ENCODE measurements at regions not wholly inside any gene's neighbourhood (a gene's known extent, or its start where the extent isn't known, plus 50 kb on each side); places are given as distances from the start of the nearest gene placed in this dataset.
"Not testable (repeated sequence)": the region's sequence is repeated elsewhere in the genome, so short reads cannot be mapped to it uniquely, and the experiment has no call there.

DNA sequence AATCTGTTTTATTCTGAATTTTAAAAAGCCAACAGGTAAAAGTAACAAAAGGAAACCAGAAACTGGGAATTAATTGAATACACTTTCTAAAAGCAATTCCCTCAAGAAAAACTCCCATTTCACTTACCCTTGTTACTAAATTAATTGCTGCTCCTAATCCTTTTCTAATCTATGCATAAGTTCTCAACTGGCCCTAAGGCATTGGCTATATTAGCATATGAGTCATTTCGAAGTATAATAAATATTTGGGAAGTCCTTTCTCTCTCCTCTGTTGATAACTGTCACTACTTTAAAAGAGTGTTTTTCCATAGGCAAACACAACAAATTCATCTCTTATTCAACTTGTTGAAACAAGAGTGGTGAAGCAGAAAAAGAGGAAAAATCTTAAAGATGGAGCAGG is 486.5 kb upstream of the HTR2C start:
- DNase-seq (ENCODE audit: low read depth in 4 of 4, low spot score in 2 of 4) = no peak

GRCh38 chrX:114095789-114096188 is 488.1 kb upstream of the HTR2C start:
- DNase-seq (ENCODE audit: low read depth in 4 of 4, low spot score in 2 of 4) = no peak

DNA sequence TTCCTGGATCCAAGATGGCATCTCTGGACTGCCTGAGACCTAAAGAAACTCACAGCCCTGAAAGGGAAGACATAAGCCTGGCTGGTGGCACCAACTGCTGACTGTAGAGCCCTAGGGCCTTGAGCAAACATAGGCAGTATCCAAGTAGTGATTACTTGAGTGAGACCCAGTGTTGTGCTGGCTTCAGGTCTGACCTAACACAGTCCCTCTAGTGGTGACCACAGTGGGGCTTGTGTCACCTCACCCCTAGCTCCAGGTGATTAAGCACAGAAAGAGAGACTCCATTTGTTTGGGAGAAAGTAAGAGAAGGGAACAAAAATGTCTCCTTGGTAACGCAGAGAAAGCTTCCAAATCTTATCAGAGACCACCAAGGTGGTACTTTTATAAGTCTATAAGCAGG is 496.3 kb upstream of the HTR2C start:
- no peak for DNase-seq (ENCODE audit: low read depth in 4 of 4, low spot score in 2 of 4)

DNA sequence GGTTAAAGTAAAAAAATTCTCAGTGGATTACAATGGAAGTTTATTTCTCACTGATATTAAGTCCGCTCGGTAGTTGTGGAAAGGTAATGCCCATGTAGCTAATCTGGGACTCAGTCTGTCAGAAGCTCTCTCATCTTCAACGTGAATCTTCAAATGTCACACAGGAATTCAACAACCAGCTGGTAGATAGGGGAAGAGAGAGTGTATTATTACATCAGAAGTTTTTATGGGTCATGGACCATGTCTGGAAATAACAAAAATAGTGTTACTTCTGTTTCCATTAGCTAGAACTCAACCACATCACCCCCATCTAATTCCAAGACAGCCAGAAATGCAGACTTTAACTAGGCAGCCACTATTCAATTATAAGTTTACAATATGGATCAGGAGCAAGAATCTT is 506.1 kb upstream of the HTR2C start:
- no peak for DNase-seq (ENCODE audit: low read depth in 4 of 4, low spot score in 2 of 4)

DNA sequence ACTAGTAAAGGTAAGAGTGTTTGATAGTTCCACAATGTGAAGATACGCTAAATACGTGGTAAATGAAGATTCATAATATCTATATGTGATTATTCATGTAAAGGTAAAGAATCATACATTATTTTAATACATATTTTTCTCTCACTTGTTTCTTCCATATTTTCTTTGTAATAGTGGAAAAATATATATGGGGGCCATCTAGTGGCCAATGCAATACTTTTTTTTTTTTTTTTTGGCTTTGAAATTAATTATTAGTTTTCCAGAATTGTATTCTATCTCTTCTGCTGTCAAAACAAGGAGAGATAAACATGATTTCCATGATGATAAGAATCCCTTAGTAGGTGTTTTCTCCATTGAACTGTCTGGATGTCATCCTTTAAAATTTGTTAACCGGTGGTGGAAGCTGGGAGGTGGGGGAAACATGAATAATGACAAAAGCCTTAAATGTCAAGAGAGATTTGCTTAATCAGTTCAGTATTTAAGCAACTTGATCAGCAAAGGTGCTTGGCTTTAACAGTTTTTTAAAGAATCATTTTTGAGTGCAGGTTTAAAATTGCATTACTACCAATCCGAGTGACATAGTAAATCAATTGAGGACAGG is 508.7 kb upstream of the HTR2C start:
- DNase-seq (ENCODE audit: low read depth in 4 of 4, low spot score in 2 of 4) = no peak

GRCh38 chrX:114073926-114074325 is 510.0 kb upstream of the HTR2C start:
- DNase-seq (ENCODE audit: low read depth in 4 of 4, low spot score in 2 of 4) = no peak

DNA sequence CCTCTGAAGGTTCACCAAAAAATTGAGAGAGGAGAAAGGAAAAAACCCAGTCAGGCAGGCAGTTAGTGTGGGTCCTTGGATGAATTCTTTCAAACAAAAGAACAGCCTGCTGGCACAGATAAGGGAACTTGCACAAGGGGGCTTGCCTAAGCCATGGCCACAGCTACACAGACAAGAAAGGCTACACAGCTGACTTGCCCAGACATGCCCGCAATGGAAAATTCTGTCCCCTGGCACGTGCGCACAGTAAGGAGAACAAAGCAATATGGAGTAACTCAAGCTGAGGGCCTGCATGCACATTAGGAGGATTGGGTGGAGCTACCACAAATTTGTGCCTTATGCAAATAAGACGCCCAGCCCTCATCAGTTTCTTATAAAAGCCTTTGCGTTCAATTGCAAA is 512.5 kb upstream of the HTR2C start:
- DNase-seq (ENCODE audit: low read depth in 4 of 4, low spot score in 2 of 4) = no peak

- DNase-seq (ENCODE audit: low read depth in 4 of 4, low spot score in 2 of 4) = no peak
Measured at GRCh38 chrX:114065577-114066223, 518.2 kb upstream of the HTR2C start.

- DNase-seq (ENCODE audit: low read depth in 4 of 4, low spot score in 2 of 4) = no peak
Measured at GRCh38 chrX:114061226-114061625, 522.7 kb upstream of the HTR2C start.

DNA sequence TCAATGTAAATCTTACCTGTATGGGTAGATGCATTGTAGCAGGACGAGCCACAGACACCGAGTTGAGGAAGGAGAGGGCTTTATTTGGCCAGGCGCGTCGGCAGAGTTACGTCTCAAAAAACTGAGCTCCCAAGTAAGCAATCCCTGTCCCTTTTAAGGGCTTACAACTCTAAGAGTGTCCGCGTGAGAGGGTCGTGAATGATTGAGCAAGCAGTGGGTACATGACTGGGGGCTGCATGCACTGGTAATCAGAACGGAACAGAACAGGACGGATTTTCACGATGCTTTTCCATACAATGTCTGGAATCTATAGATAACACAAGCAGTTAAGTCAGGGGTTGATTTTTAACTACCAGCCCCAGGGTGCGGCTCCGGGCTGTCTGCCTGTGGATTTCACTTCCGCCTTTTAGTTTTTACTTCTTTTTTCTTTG is 524.9 kb upstream of the HTR2C start:
- no peak for DNase-seq (ENCODE audit: low read depth in 4 of 4, low spot score in 2 of 4)

GRCh38 chrX:114057422-114057821 is 526.5 kb upstream of the HTR2C start:
- not testable (repeated sequence) for DNase-seq (ENCODE audit: low read depth in 4 of 4, low spot score in 2 of 4)

GRCh38 chrX:114051667-114052315 is 532.1 kb upstream of the HTR2C start:
- no peak for DNase-seq (ENCODE audit: low read depth in 4 of 4, low spot score in 2 of 4)

DNA sequence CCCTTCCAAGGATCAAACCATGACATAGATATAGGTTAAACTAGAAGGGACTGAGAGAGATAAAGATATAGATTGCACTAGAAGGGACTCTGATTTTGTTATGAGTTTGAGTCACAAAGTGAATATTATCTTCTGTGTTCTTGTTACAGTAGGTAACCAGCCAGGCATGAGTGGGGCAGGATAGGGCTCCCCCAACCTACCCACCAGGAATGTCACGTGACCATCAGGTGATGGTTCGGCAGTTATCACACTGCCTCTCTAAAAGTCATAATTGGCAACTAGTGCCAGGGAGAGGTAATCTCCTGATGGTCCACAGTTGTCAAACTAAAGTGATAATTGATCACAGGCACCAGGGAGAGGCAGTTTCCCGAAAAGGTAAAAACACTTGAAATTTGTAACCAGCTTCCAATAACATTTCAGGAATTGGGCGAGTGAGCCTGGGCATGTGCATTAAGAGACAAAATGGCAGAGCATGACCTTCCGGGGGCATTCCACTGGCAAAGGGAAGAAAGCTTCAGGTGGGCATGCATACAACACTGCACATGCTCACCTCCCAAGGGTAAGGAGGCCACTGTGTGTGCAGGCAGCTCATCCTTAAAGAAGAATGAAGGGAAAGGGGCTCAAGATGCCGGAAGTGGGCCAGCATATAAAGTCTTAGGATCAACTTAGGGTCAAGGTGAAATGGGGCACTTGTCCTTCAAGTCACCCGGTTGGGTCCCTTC is 533.6 kb upstream of the HTR2C start:
- DNase-seq (ENCODE audit: low read depth in 4 of 4, low spot score in 2 of 4) = no peak

DNA sequence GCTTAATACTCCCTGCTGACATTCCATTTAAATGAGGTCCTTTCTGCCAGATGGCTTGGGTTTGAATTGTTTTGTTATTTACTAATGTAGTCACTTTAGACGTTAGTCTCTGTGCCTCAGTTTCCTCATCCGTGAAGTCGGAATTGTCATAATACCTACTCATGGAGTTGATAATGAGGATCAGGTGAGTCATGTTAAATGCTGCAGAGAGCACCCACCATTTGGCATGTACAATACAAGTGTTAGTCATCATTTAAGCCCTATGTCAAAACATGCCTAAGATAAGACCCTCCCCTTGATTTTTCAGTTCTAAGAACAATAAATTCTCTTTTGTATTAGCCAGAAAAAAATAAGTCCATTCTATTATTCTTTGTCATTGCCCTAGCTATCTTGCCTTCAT is 534.8 kb upstream of the HTR2C start:
- no peak for DNase-seq (ENCODE audit: low read depth in 4 of 4, low spot score in 2 of 4)

GRCh38 chrX:114047558-114047957 is 536.3 kb upstream of the HTR2C start:
- no peak for DNase-seq (ENCODE audit: low read depth in 4 of 4, low spot score in 2 of 4)

DNA sequence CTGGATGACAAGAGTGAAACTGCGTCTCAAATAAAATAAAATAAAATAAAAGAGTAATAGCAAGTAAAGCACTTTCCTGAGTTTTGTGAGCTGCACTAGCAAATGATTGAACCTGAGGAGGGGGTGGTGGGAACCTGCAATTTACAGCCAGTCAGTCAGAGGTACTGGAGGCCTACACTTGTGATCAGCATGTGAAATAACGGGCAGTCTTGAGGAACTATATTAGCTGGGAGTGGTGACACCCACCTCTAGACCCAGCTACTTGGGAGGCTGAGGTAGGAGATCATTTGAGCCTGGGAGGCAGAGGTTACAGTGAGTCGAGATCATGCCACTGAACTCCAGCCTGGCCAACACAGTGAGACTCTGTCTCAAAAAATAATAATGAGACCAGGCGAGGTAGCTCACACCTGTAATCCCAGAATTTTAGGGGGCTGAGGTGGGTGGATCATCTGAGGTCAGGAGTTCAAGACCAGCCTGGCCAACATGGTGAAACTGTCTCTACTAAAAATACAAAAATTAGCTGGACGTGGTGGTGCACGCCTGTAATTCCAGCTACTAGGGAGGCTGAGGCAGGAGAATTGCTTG is 537.1 kb upstream of the HTR2C start:
- DNase-seq (ENCODE audit: low read depth in 4 of 4, low spot score in 2 of 4) = no peak

- DNase-seq (ENCODE audit: low read depth in 4 of 4, low spot score in 2 of 4) = not testable (repeated sequence)
Measured at GRCh38 chrX:114041470-114041869, 542.4 kb upstream of the HTR2C start.

- DNase-seq (ENCODE audit: low read depth in 4 of 4, low spot score in 2 of 4) = not testable (repeated sequence)
Measured at GRCh38 chrX:114040661-114041269, 543.1 kb upstream of the HTR2C start.

GRCh38 chrX:114040111-114040510 is 543.8 kb upstream of the HTR2C start:
- not testable (repeated sequence) for DNase-seq (ENCODE audit: low read depth in 4 of 4, low spot score in 2 of 4)

- no peak for DNase-seq (ENCODE audit: low read depth in 4 of 4, low spot score in 2 of 4)
Measured at GRCh38 chrX:114038358-114038757, 545.5 kb upstream of the HTR2C start.

DNA sequence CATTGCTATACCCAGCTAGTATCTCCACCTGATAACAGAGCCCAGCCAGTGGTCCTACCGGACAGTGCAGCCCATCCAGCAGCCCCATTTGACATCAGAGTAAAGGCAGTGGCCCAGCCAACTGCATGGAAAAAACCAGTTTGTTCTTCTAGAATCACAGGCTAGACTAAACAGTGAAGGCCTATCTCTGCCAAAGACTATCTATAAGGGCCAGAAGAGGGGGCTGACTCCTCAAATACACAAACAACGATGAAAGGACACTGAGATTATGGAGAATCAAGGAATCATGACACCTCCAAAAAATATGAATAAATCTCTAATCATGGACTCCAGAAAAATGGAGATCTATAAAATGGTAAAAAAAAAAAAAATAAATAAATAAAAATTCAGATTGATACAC is 546.4 kb upstream of the HTR2C start:
- no peak for DNase-seq (ENCODE audit: low read depth in 4 of 4, low spot score in 2 of 4)

Measured in left renal cortex interstitium (tissue), 4 donors.